Testis (tissue), 2 donors: ENCODE measurements at regions not wholly inside any gene's neighbourhood (a gene's known extent, or its start where the extent isn't known, plus 50 kb on each side); places are given as distances from the start of the nearest gene placed in this dataset.

ENCODE experiments used
- DNase-seq: peaks from one replicate; pipeline ENCODE4 v3.0.0-alpha.2; 2019
- H3K27ac ChIP-seq, 2 donors: fragments of 200-600 bp; sonication (generic); one replicate each; pipeline ENCODE4 v1.5.1; 2019
- H3K27me3 ChIP-seq: fragments of 200-600 bp; sonication (generic); one replicate; pipeline ENCODE4 v1.5.1; 2019
- H3K36me3 ChIP-seq: fragments of 200-600 bp; sonication (generic); one replicate; pipeline ENCODE4 v1.5.1; 2017; ENCODE audit warnings: low read depth; ENCODE audit errors: missing control alignments
- H3K4me1 ChIP-seq: fragments of 200-600 bp; sonication (generic); one replicate; pipeline ENCODE4 v1.5.1; 2019
- H3K4me3 ChIP-seq, 2 donors: fragments of 200-600 bp; sonication (generic); one replicate each; pipeline ENCODE4 v1.5.1; 2017 to 2019
- H3K9me3 ChIP-seq: fragments of 200-600 bp; sonication (generic); one replicate; pipeline ENCODE4 v1.5.1; 2017
- CTCF ChIP-seq, 3 experiments: fragments of 450-650 bp in 2 of 3; fragments of 200-600 bp in 1 of 3; sonication (generic) in 1 of 3; IDR thresholded peaks; one replicate each; pipeline ENCODE4 v1.5.1; 2016 to 2019; ENCODE audit warnings: antibody characterized with exemption in 3 of 3, mild to moderate bottlenecking in 2 of 3, moderate library complexity in 1 of 3
- POLR2A ChIP-seq: fragments of 450-650 bp; IDR thresholded peaks from one replicate; pipeline ENCODE4 v1.6.1; 2017; ENCODE audit warnings: antibody characterized with exemption, mild to moderate bottlenecking, moderate library complexity
- WGBS, 2 donors: methylation state at CpG; one replicate each; pipeline ENCODE4 v1.1.5; 2018; 5-methylcytosine and 5-hydroxymethylcytosine counted together
- intact Hi-C: fragments of 100-400 bp; cut with DNase I; formaldehyde crosslinking; loops from one replicate; pipeline ENCODE4 v1.15.1; 2023; ENCODE audit warnings: low total_unique reads

DNA sequence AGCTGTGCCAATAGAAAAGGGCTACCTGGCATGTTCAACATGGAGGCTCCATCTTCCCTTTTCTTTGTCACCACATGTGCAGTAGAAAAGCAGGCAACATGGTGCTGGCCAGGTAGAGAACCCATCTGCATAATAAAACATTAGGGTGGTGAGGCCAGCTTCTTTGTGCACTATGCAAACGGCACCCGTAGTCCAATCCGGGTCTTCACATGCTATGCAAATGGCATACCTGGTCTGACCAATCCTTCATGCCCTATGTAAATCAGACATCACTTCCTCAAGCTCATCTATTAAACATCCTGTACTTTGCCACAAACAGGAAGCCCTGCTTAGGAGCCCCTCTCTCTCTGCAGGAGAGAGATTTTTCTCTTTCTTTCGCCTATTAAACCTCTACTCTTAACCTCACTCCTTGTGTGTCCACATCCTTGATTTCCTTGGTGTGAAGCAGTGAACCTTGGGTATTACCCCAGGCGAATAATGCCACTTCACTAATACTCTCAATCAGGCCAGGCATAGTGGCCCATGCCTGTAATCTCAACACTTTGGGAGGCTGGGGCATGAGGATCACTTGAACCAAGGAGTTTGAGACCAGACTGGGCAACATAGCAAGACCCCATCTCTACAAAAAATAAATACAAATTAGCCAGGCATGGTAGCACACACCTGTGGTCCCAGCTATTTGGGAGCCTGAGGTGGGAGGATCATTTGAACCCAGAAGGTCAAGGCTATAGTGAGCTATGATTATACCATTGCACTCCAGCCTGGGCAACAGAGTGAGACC, 111.3 kb upstream of the MRI1 start:
- intact Hi-C loops: no loop called here
- Histone ChIP-seq H3K4me1 (no peaks in the 10 kb centered on the region), H3K36me3 (no peaks in the 10 kb centered on the region), H3K27ac (no peak overlapping the region), H3K4me3 (no peak overlapping the region), H3K9me3 (no peaks in the 10 kb centered on the region), H3K27me3 (no peaks in the 10 kb centered on the region)
- WGBS, 2 donors: 84 to 88% methylated on average over 5 of the region's 5 CpGs
- TF ChIP-seq POLR2A (no peak), CTCF (IDR thresholded peaks at IDR 0.05) (no peak)
- no peak for DNase-seq

GRCh38 chr19:13646758-13647157, 117.6 kb upstream of the MRI1 start:
- no peaks in the 10 kb centered on the region for H3K9me3 ChIP-seq
- intact Hi-C loops: no loop called here
- no peak overlapping the region for H3K27ac ChIP-seq
- H3K4me3 ChIP-seq: no peak overlapping the region
- H3K36me3 ChIP-seq: no peaks in the 10 kb centered on the region
- H3K4me1 ChIP-seq: no peaks in the 10 kb centered on the region
- no peak for DNase-seq
- 68 to 73% methylated on average over 4 to 7 of the region's 7 CpGs for WGBS, 2 donors
- H3K27me3 ChIP-seq: no peaks in the 10 kb centered on the region
- TF ChIP-seq POLR2A: no peak
- TF ChIP-seq CTCF (IDR thresholded peaks at IDR 0.05): no peak

DNA sequence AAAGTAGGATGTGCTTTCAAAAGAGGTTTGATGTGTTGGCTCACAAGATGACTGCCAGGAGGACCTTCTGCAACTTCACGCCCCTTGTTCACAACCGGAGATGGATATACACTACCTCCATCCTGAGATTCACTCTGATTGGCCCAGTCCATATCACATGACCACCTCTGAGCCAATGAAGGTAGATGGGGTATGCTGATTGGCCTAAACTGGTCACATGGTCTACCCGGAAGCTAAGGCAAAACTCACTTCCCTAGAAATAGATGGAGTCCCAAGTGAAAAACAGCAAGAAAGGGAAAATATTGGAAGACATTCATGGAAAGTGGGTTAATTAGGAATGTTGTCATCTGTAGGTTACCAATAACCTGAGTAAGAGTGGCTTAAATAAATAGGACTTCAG, 119.7 kb upstream of the MRI1 start:
- Histone ChIP-seq H3K27ac (no peak overlapping the region), H3K27me3 (no peaks in the 10 kb centered on the region), H3K36me3 (no peaks in the 10 kb centered on the region), H3K4me1 (no peaks in the 10 kb centered on the region), H3K4me3 (no peak overlapping the region), H3K9me3 (no peaks in the 10 kb centered on the region)
- 72 to 74% methylated on average over 3 of the region's 3 CpGs for WGBS, 2 donors
- TF ChIP-seq POLR2A (no peak), CTCF (IDR thresholded peaks at IDR 0.05) (no peak)
- peak; percentile 78 for DNase-seq
- intact Hi-C loops: no loop called here

GRCh38 chr19:13640611-13641010, 123.7 kb upstream of the MRI1 start:
- WGBS, 2 donors: 92% methylated on average over 1 of the region's 1 CpG
- no peaks in the 10 kb centered on the region for H3K9me3 ChIP-seq
- no peak overlapping the region for H3K4me3 ChIP-seq
- intact Hi-C loops: no loop called here
- H3K27me3 ChIP-seq: no peaks in the 10 kb centered on the region
- no peaks in the 10 kb centered on the region for H3K36me3 ChIP-seq
- TF ChIP-seq POLR2A (no peak), CTCF (IDR thresholded peaks at IDR 0.05) (no peak)
- no peak overlapping the region for H3K27ac ChIP-seq
- H3K4me1 ChIP-seq: no peaks in the 10 kb centered on the region
- DNase-seq: no peak

DNA sequence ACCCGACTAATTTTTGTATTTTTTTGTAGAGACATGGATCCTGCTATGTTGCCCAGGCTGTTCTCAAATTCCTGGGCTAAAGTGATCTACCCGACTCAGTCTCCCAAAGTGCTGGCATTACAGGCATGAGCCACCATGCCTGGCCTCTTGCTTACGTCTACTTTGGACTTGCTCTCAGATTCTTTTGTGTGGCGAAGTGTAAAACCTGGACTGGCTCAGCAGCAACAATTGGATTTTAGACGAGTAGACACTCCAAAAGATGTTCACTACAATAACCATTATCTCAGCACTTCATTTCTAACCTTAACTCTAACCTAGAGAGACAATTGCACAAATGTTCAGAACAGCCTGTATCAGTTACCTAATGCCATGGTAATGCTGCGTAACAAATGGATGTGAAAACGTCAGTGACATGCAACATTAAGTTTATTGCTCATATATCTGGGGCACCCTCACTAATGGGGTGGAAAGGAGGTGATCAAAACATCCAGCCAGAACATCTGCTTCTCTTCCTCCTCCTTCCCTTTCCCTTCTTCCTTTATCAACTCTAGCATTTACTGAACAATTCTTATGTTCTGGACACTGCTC, 124.9 kb upstream of the MRI1 start:
- Histone ChIP-seq H3K27me3 (no peaks in the 10 kb centered on the region), H3K4me3 (no peak overlapping the region), H3K4me1 (no peaks in the 10 kb centered on the region), H3K9me3 (no peaks in the 10 kb centered on the region), H3K27ac (no peak overlapping the region), H3K36me3 (no peaks in the 10 kb centered on the region)
- intact Hi-C loops: no loop called here
- no peak for DNase-seq
- WGBS, 2 donors: 69 to 78% methylated on average over 7 of the region's 7 CpGs
- TF ChIP-seq CTCF (IDR thresholded peaks at IDR 0.05): no peak
